PC-9 (cell line): ENCODE measurements at regions not wholly inside any gene's neighbourhood (a gene's known extent, or its start where the extent isn't known, plus 50 kb on each side); places are given as distances from the start of the nearest gene placed in this dataset.

ENCODE experiments used
- BruUV-seq: library from RNA; stranded (reverse); fragments of 400-500 nt; replicated peaks from 2 replicates; lab custom pipeline; 2021; lab: Mats Ljungman, UMichigan
- CTCF ChIA-PET: fragments of 300-600 bp; sonication (Branson Sonifier 250); formaldehyde crosslinking; loops from one replicate; lab custom pipeline; 2022; ENCODE audit warnings: antibody characterized with exemption; lab: Charles Lee
- POLR2A ChIA-PET: fragments of 300-600 bp; sonication (Branson Sonifier 250); formaldehyde crosslinking; loops from one replicate; lab custom pipeline; 2022; ENCODE audit warnings: antibody characterized with exemption; ENCODE audit not compliant: unreplicated experiment; lab: Charles Lee
- DNase-seq, 2 experiments: peaks; one replicate each; pipeline versions ENCODE4 v3.0.0 to v3.0.0-alpha.2; 2015 to 2022; ENCODE audit warnings: mixed read lengths in 1 of 2
- H2AFZ ChIP-seq: fragments of 200-600 bp; sonication (generic); 2 replicates; pipeline ENCODE4 v1.8.1; 2017; ENCODE audit warnings: antibody characterized with exemption
- H3F3A ChIP-seq: fragments of 200-600 bp; sonication (generic); 2 replicates; pipeline ENCODE4 v1.8.1; 2017; ENCODE audit warnings: antibody characterized with exemption, mild to moderate bottlenecking, low read depth; ENCODE audit not compliant: insufficient read depth
- H3K27ac ChIP-seq: fragments of 200-600 bp; sonication (generic); 2 replicates; pipeline ENCODE4 v1.6.1; 2016; ENCODE audit warnings: mixed run types
- H3K27me3 ChIP-seq: fragments of 200-600 bp; sonication (generic); 2 replicates; pipeline ENCODE4 v1.6.1; 2016; ENCODE audit warnings: low read depth, mixed run types; ENCODE audit not compliant: insufficient read depth
- H3K36me3 ChIP-seq: fragments of 200-600 bp; sonication (generic); 2 replicates; pipeline ENCODE4 v1.6.1; 2016; ENCODE audit warnings: low read depth, mixed run types
- H3K4me1 ChIP-seq: fragments of 200-600 bp; sonication (generic); replicated peaks from 2 replicates; pipeline ENCODE4 v1.6.1; 2016; ENCODE audit warnings: mixed run types; ENCODE audit not compliant: insufficient read depth
- H3K4me2 ChIP-seq: fragments of 200-600 bp; sonication (generic); 2 replicates; pipeline ENCODE4 v1.6.1; 2017; ENCODE audit warnings: mixed run types
- H3K4me3 ChIP-seq: fragments of 200-600 bp; sonication (generic); 2 replicates; pipeline ENCODE4 v1.6.1; 2016; ENCODE audit warnings: mixed run types
- H3K79me2 ChIP-seq: fragments of 200-600 bp; sonication (generic); 2 replicates; pipeline ENCODE4 v1.6.1; 2017; ENCODE audit warnings: low read depth, mixed run types
- H3K9me2 ChIP-seq: fragments of 200-600 bp; sonication (generic); 2 replicates; pipeline ENCODE4 v1.8.1; 2017; ENCODE audit warnings: mild to moderate bottlenecking; ENCODE audit not compliant: insufficient read depth
- H3K9me3 ChIP-seq: fragments of 200-600 bp; sonication (generic); 2 replicates; pipeline ENCODE4 v1.8.1; 2016; ENCODE audit warnings: low read depth; ENCODE audit not compliant: insufficient read depth
- H4K20me1 ChIP-seq: fragments of 200-600 bp; sonication (generic); 2 replicates; pipeline ENCODE4 v1.8.1; 2017; ENCODE audit not compliant: insufficient read depth
- EZH2 ChIP-seq: fragments of 200-600 bp; sonication (generic); IDR thresholded peaks from 2 replicates; pipeline ENCODE4 v1.8.0; 2017; ENCODE audit warnings: antibody characterized with exemption, low read depth
- intact Hi-C: fragments of 100-400 bp; cut with micrococcal nuclease; formaldehyde crosslinking; loops from one replicate; pipeline ENCODE4 v1.10.0; 2022; ENCODE audit not compliant: unreplicated experiment
- TF ChIP-seq, protein P1 (sequence below): fragments of 200-600 bp; sonication (generic); conservative IDR thresholded peaks from 2 replicates; pipeline ENCODE4 v1.6.1; 2017; ENCODE audit warnings: mixed run types, antibody characterized with exemption, mild to moderate bottlenecking, moderate library complexity

DNA sequence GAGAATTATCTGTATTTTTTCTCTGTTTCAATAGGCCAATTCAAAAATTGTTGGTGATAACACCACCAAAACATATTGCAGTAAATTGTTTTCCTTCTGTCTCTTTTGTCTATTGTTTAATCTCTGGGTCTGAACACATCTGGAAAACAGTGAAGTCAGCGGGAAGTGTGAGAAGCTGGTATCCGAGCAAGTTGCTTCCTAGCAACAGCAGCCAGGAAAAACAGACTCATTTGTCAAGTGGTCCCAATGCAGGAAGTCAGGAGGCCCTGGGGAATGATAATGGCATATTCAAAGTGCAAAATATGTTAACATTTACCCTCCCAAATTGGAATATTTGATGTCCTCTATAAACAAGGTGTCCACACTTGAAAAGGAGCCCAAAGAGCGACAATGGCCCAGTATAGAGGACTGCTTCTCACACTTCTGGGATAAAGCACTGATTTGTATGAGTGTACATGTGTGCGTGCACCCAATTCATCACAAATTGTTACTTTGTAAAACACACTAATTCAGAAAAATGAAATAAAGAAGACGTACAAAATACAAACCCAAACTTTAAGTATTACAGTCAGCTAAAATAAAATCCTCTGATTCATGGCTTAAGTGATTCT is 515.0 kb downstream of the TBC1D4 start:
- Histone ChIP-seq H3K79me2 (no peaks in the 10 kb centered on the region), H3K36me3 (no peaks in the 10 kb centered on the region), H3F3A (no peaks in the 10 kb centered on the region), H3K27me3 (no peaks in the 10 kb centered on the region), H3K4me1 (no peaks in the 10 kb centered on the region), H3K9me2 (no peaks in the 10 kb centered on the region), H3K9me3 (no peaks in the 10 kb centered on the region), H3K4me2 (no peak overlapping the region), H4K20me1 (no peaks in the 10 kb centered on the region), H2AFZ (no peak overlapping the region), H3K27ac (no peak overlapping the region), H3K4me3 (no peak overlapping the region)
- no peak for DNase-seq
- TF ChIP-seq, protein P1, sequence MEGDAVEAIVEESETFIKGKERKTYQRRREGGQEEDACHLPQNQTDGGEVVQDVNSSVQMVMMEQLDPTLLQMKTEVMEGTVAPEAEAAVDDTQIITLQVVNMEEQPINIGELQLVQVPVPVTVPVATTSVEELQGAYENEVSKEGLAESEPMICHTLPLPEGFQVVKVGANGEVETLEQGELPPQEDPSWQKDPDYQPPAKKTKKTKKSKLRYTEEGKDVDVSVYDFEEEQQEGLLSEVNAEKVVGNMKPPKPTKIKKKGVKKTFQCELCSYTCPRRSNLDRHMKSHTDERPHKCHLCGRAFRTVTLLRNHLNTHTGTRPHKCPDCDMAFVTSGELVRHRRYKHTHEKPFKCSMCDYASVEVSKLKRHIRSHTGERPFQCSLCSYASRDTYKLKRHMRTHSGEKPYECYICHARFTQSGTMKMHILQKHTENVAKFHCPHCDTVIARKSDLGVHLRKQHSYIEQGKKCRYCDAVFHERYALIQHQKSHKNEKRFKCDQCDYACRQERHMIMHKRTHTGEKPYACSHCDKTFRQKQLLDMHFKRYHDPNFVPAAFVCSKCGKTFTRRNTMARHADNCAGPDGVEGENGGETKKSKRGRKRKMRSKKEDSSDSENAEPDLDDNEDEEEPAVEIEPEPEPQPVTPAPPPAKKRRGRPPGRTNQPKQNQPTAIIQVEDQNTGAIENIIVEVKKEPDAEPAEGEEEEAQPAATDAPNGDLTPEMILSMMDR = no peak
- TF ChIP-seq EZH2 = no peak
- intact Hi-C loops = no loop called here
- BruUV-seq = no TSS peak
- ChIA-PET CTCF (no interaction called here), POLR2A (no interaction called here)

DNA sequence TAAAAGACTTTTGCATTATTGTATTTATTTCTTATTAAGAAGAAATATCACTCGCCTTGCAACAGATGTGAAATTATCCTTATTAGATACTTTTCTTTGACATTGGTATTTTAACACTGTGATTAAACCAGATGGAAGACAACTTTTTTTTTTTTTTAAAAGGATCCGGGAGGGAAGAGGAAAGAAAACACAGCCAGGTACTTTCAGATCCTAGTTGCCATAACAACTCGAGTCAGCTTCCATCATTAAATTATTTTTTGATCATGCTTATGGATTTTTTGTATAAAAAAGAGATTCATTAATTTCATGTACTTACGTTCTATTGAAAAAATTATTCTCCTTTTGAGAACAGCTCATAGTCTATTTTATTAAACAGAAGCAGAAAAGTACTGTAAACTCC is 515.7 kb downstream of the TBC1D4 start:
- Histone ChIP-seq H3K4me2 (no peak overlapping the region), H3K4me1 (no peaks in the 10 kb centered on the region), H3K79me2 (no peaks in the 10 kb centered on the region), H3F3A (no peaks in the 10 kb centered on the region), H3K9me2 (no peaks in the 10 kb centered on the region), H4K20me1 (no peaks in the 10 kb centered on the region), H3K9me3 (no peaks in the 10 kb centered on the region), H3K27me3 (no peaks in the 10 kb centered on the region), H3K36me3 (no peaks in the 10 kb centered on the region), H3K27ac (no peak overlapping the region), H3K4me3 (no peak overlapping the region), H2AFZ (no peak overlapping the region)
- no TSS peak for BruUV-seq
- TF ChIP-seq, protein P1 = no peak
- TF ChIP-seq EZH2 = no peak
- POLR2A ChIA-PET = no interaction called here
- DNase-seq = no peak
- CTCF ChIA-PET = no interaction called here
- intact Hi-C loops = no loop called here

DNA sequence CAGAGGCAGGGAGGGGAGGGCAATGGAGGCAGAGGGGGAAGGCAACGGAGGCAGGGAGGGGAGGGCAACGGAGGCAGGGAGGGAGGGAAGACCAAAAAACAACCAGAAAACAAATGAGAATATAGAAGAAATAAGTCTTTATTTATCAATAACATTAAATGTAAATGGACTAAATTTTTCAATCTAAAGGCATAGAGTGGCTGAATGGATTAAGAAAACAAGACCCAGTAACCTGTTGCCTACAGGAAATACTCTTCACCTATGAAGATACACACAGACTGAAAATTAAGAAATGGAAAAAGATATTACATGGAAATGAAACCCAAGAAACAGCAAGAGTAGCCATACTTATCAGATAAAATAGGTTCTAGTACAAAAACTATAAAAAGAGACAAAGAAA is 536.3 kb downstream of the TBC1D4 start:
- no peak overlapping the region for H3K4me2 ChIP-seq
- POLR2A ChIA-PET = no interaction called here
- no TSS peak for BruUV-seq
- no peak overlapping the region for H3K4me3 ChIP-seq
- H3K9me2 ChIP-seq = no peaks in the 10 kb centered on the region
- no peak for DNase-seq
- no peaks in the 10 kb centered on the region for H3F3A ChIP-seq
- no peaks in the 10 kb centered on the region for H4K20me1 ChIP-seq
- no peaks in the 10 kb centered on the region for H3K79me2 ChIP-seq
- intact Hi-C loops = no loop called here
- H3K4me1 ChIP-seq = no peaks in the 10 kb centered on the region
- no peaks in the 10 kb centered on the region for H3K36me3 ChIP-seq
- no peak overlapping the region for H3K27ac ChIP-seq
- CTCF ChIA-PET = no interaction called here
- no peaks in the 10 kb centered on the region for H3K9me3 ChIP-seq
- no peak for TF ChIP-seq EZH2
- TF ChIP-seq, protein P1 = no peak
- no peaks in the 10 kb centered on the region for H3K27me3 ChIP-seq
- no peak overlapping the region for H2AFZ ChIP-seq
